Ishikawa (cell line): ENCODE measurements at regions not wholly inside any gene's neighbourhood (a gene's known extent, or its start where the extent isn't known, plus 50 kb on each side); places are given as distances from the start of the nearest gene placed in this dataset.

Experiments used
- CEBPB ChIP-seq: IDR thresholded peaks from 2 replicates; pipeline ENCODE4 v1.6.1; 2012
- CREB1 ChIP-seq: IDR thresholded peaks from 2 replicates; pipeline ENCODE4 v1.6.1; 2012; ENCODE audit warnings: low read depth
- EGR1 ChIP-seq: IDR thresholded peaks from 2 replicates; pipeline ENCODE4 v1.6.1; 2012
- EP300 ChIP-seq: IDR thresholded peaks from 2 replicates; pipeline ENCODE4 v1.6.1; 2012; ENCODE audit warnings: borderline replicate concordance
- FOXM1 ChIP-seq: IDR thresholded peaks from 2 replicates; pipeline ENCODE4 v1.6.1; 2012; ENCODE audit warnings: low read depth, borderline replicate concordance
- NFIC ChIP-seq: IDR thresholded peaks from 2 replicates; pipeline ENCODE4 v1.6.1; 2012
- RAD21 ChIP-seq: IDR thresholded peaks from 2 replicates; pipeline ENCODE4 v1.6.1; 2012; ENCODE audit warnings: low read depth
- REST ChIP-seq: IDR thresholded peaks from 2 replicates; pipeline ENCODE4 v1.6.1; 2012; ENCODE audit warnings: low read depth, mild to moderate bottlenecking
- TAF1 ChIP-seq: IDR thresholded peaks from 2 replicates; pipeline ENCODE4 v1.6.1; 2012; ENCODE audit warnings: low read depth, mild to moderate bottlenecking
- TCF12 ChIP-seq: IDR thresholded peaks from 2 replicates; pipeline ENCODE4 v1.6.1; 2012; ENCODE audit warnings: low read depth
- TEAD4 ChIP-seq: IDR thresholded peaks from 2 replicates; pipeline ENCODE4 v1.6.1; 2012
- USF1 ChIP-seq: IDR thresholded peaks from 2 replicates; pipeline ENCODE4 v1.6.1; 2012
- YY1 ChIP-seq: IDR thresholded peaks from 2 replicates; pipeline ENCODE4 v1.6.1; 2012; ENCODE audit warnings: low read depth
- ZBTB7A ChIP-seq: IDR thresholded peaks from 2 replicates; pipeline ENCODE4 v1.6.1; 2012; ENCODE audit warnings: low read depth
- TF ChIP-seq, protein P1 (sequence below): IDR thresholded peaks from 2 replicates; pipeline ENCODE4 v1.6.1; 2012

- TF ChIP-seq USF1 (no peak), RAD21 (no peak), YY1 (no peak), FOXM1 (no peak), TEAD4 (no peak), ZBTB7A (no peak), NFIC (no peak), EP300 (no peak), TAF1 (no peak), EGR1 (no peak), CEBPB (no peak), CREB1 (no peak), TCF12 (no peak), REST (no peak)
- TF ChIP-seq, protein P1, sequence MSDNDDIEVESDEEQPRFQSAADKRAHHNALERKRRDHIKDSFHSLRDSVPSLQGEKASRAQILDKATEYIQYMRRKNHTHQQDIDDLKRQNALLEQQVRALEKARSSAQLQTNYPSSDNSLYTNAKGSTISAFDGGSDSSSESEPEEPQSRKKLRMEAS: no peak
Measured at GRCh38 chr10:128242641-128243040, 116.4 kb upstream of the MKI67 start.

GRCh38 chr10:128245026-128245425 is 118.8 kb upstream of the MKI67 start:
- no peak for TF ChIP-seq EGR1
- no peak for TF ChIP-seq YY1
- no peak for TF ChIP-seq EP300

DNA sequence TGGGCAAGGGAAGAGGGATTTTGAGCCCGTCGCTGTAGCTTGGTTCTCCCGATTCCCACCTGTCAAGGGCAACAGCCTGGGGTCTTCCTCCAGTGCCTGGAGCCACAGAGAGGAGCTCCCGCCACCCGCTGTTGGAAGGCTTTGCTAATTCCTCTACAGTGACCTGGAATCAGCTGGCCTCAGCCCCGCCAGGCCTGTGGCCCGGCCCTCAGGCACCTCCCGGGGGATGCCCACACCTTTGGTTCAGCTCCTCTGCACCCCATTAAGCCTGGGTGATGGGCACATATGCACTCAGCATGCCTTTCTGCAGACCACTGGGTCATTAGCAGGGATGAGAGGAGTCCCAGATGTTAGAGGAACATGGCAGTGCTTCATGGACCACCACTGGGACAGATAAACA is 121.4 kb upstream of the MKI67 start:
- no peak for TF ChIP-seq EP300
- TF ChIP-seq TEAD4: no peak
- TF ChIP-seq TAF1: no peak
- TF ChIP-seq, protein P1: no peak
- no peak for TF ChIP-seq NFIC
- TF ChIP-seq CREB1: no peak
- TF ChIP-seq YY1: no peak
- TF ChIP-seq RAD21: no peak
- TF ChIP-seq USF1: no peak
- no peak for TF ChIP-seq CEBPB
- TF ChIP-seq ZBTB7A: no peak
- no peak for TF ChIP-seq EGR1
- no peak for TF ChIP-seq REST
- no peak for TF ChIP-seq FOXM1
- no peak for TF ChIP-seq TCF12

DNA sequence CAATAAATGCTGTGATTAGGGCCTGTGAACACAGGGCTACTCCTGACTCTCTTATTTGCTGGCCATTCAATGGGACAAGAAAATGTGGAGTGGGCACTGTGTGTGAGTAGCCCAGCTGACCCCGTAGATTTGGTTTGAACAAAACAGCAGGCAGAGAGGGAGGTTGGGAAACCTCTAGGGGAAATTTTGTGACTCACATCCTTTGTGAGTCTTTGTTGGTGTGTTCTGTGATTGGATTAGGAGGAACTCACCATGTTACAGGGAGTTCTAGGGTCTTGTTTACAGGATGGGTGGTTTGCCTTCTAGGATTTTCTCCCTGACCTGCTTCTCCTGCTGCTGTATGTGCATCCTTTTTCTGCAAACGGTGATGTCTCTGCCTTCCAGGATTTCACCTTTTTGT is 128.3 kb upstream of the MKI67 start:
- no peak for TF ChIP-seq TCF12
- no peak for TF ChIP-seq RAD21
- no peak for TF ChIP-seq FOXM1
- TF ChIP-seq CEBPB: no peak
- TF ChIP-seq TAF1: no peak
- no peak for TF ChIP-seq ZBTB7A
- TF ChIP-seq REST: no peak
- TF ChIP-seq YY1: no peak
- no peak for TF ChIP-seq TEAD4
- no peak for TF ChIP-seq USF1
- TF ChIP-seq EGR1: no peak
- TF ChIP-seq NFIC: no peak
- no peak for TF ChIP-seq CREB1

DNA sequence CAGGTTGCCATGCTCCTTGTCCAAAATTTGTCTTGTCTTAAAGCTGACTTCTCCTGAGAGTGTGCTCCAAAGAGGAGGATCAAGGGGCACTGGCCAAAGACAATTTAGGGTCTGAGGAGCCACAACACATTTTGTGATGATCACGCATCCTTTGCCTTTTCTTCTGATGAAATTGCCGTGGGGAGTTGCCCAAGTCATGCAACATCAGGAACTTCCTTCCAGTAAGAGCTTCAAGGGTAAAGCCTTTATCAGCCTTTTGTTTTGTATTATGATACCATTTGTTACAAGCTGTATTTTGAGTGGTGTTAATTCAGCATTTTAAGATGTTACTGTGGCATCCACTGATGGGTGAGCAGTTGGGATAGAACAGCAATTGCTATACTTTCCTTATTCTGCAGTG is 131.2 kb upstream of the MKI67 start:
- no peak for TF ChIP-seq TEAD4
- no peak for TF ChIP-seq REST
